ENCODE measurements at regions not wholly inside any gene's neighbourhood (a gene's known extent, or its start where the extent isn't known, plus 50 kb on each side); places are given as distances from the start of the nearest gene placed in this dataset.

DNA sequence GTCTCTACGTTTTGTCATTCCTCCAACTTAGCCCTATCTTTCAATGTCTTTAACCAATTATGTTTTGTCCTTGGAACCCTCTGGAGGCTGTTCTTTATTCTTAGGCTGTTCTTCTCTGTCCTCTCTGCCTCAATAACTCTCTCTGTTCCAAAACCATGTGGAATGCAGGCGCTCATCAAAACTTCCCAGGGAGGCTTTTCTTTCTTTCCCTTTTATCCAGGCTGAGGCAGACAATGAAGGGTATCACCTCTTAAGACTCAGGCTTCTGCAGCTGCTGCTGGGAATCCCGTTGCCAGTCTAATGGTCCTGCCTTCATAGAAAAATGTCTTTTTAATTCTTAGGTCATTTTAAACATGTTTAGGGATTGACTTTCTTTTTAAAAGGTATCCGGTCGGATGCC, 544.7 kb downstream of the CDH26 start:
- TF ChIP-seq, protein P1, sequence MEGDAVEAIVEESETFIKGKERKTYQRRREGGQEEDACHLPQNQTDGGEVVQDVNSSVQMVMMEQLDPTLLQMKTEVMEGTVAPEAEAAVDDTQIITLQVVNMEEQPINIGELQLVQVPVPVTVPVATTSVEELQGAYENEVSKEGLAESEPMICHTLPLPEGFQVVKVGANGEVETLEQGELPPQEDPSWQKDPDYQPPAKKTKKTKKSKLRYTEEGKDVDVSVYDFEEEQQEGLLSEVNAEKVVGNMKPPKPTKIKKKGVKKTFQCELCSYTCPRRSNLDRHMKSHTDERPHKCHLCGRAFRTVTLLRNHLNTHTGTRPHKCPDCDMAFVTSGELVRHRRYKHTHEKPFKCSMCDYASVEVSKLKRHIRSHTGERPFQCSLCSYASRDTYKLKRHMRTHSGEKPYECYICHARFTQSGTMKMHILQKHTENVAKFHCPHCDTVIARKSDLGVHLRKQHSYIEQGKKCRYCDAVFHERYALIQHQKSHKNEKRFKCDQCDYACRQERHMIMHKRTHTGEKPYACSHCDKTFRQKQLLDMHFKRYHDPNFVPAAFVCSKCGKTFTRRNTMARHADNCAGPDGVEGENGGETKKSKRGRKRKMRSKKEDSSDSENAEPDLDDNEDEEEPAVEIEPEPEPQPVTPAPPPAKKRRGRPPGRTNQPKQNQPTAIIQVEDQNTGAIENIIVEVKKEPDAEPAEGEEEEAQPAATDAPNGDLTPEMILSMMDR (tag by site-specific recombination; IDR thresholded peaks at IDR 0.05), result no peak
- TF ChIP-seq, protein P2, sequence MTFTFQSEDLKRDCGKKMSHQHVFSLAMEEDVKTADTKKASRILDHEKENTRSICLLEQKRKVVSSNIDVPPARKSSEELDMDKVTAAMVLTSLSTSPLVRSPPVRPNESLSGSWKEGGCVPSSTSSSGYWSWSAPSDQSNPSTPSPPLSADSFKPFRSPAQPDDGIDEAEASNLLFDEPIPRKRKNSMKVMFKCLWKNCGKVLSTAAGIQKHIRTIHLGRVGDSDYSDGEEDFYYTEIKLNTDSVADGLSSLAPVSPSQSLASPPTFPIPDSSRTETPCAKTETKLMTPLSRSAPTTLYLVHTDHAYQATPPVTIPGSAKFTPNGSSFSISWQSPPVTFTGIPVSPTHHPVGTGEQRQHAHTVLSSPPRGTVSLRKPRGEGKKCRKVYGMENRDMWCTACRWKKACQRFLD (tag by site-specific recombination; IDR thresholded peaks at IDR 0.05), result no peak
- no peak for TF ChIP-seq ZNF677 (tag by site-specific recombination; IDR thresholded peaks at IDR 0.05)
- TF ChIP-seq ZFHX2 (tag by site-specific recombination; conservative IDR thresholded peaks at IDR 0.05), result no peak
- no peak for TF ChIP-seq TCF7L2 (IDR thresholded peaks at IDR 0.05; ENCODE audit: borderline replicate concordance, low read depth, low read length)
- no peak for TF ChIP-seq ZBTB44 (tag by site-specific recombination; IDR thresholded peaks at IDR 0.05)
- TF ChIP-seq TRIM28 (IDR thresholded peaks at IDR 0.05; ENCODE audit: borderline replicate concordance, low read length), result no peak
- no peak for TF ChIP-seq ZNF548 (tag by site-specific recombination; IDR thresholded peaks at IDR 0.05)
- no peak for TF ChIP-seq ZNF146 (tag by site-specific recombination; IDR thresholded peaks at IDR 0.05)
- TF ChIP-seq KLF10 (tag by site-specific recombination; IDR thresholded peaks at IDR 0.05), result no peak
- no peak for TF ChIP-seq ZBTB20 (tag by site-specific recombination; IDR thresholded peaks at IDR 0.05)
- no peak for TF ChIP-seq ZNF837 (tag by site-specific recombination; IDR thresholded peaks at IDR 0.05)
- TF ChIP-seq, protein P3, sequence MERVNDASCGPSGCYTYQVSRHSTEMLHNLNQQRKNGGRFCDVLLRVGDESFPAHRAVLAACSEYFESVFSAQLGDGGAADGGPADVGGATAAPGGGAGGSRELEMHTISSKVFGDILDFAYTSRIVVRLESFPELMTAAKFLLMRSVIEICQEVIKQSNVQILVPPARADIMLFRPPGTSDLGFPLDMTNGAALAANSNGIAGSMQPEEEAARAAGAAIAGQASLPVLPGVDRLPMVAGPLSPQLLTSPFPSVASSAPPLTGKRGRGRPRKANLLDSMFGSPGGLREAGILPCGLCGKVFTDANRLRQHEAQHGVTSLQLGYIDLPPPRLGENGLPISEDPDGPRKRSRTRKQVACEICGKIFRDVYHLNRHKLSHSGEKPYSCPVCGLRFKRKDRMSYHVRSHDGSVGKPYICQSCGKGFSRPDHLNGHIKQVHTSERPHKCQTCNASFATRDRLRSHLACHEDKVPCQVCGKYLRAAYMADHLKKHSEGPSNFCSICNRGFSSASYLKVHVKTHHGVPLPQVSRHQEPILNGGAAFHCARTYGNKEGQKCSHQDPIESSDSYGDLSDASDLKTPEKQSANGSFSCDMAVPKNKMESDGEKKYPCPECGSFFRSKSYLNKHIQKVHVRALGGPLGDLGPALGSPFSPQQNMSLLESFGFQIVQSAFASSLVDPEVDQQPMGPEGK (tag by site-specific recombination; IDR thresholded peaks at IDR 0.05), result no peak

Measured in HEK293 (cell line).